Gastroesophageal sphincter (tissue), 3 donors: ENCODE measurements at regions not wholly inside any gene's neighbourhood (a gene's known extent, or its start where the extent isn't known, plus 50 kb on each side); places are given as distances from the start of the nearest gene placed in this dataset.

Experiments
- CTCF ChIP-seq, 4 experiments: fragments of 200-600 bp in 2 of 4; fragments of 450-650 bp in 2 of 4; sonication (generic) in 1 of 4; IDR thresholded peaks; one replicate each; pipeline ENCODE4 v1.5.1; 2017 to 2019; ENCODE audit warnings: antibody characterized with exemption in 4 of 4, mild to moderate bottlenecking in 2 of 4, moderate library complexity in 2 of 4
- POLR2A ChIP-seq, 2 donors: fragments of 450-650 bp; IDR thresholded peaks; one replicate each; pipeline ENCODE4 v1.6.1; 2017; ENCODE audit warnings: antibody characterized with exemption in 2 of 2, mild to moderate bottlenecking in 2 of 2, moderate library complexity in 1 of 2

DNA sequence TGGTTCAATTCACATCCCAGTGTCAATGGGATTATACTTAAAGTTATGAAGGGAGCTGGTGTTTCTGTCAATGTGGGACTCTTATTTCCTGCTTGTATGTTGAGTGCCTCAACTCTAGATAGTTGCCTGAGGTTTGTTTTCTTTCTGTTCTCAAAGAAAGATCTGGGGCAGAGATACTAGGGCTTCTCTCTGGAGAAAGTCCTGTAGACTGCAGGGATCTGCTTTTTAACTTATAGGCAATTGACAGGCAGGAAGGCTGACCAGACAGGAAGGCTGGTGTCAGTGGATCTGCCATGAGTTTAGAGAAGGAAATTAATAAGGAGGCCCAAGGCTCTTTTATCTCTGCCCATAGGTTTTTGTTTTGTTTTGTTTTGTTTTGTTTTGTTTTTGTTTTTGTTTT is 64.0 kb upstream of the PRKX start:
- no peak for TF ChIP-seq CTCF (IDR thresholded peaks at IDR 0.05)
- TF ChIP-seq POLR2A (IDR thresholded peaks at IDR 0.05): no peak
